ENCODE measurements at regions not wholly inside any gene's neighbourhood (a gene's known extent, or its start where the extent isn't known, plus 50 kb on each side); places are given as distances from the start of the nearest gene placed in this dataset.

DNA sequence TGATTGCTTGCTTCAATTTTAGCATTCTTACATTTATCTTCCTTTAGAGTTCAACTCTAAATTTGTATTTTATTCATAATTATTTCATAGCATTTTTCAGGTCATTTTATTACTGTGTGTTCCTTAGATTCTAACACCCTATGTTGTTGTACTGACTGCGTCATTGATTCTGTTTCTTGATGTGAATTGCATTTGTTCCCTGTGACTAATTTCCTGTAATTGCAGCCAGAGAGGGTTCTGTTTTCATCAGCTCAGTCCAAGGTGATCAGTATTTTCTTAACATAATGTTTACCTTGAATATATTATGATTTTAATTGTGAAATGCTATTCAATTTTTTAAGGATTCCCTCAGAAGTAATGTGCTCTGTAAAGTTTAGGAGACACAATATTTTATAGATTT lies 970.2 kb upstream of the PIK3C3 start:
- no peak for DNase-seq (ENCODE audit: low read depth in 3 of 3, low spot score in 1 of 3)

- no peak for DNase-seq (ENCODE audit: low read depth in 3 of 3, low spot score in 1 of 3)
Observed at GRCh38 chr18:40983835-40984234, 971.2 kb upstream of the PIK3C3 start.

- DNase-seq (ENCODE audit: low read depth in 3 of 3, low spot score in 1 of 3), result no peak
Observed at GRCh38 chr18:40980171-40980570, 974.9 kb upstream of the PIK3C3 start.

GRCh38 chr18:40976050-40976449 lies 979.0 kb upstream of the PIK3C3 start:
- no peak for DNase-seq (ENCODE audit: low read depth in 3 of 3, low spot score in 1 of 3)

- DNase-seq (ENCODE audit: low read depth in 3 of 3, low spot score in 1 of 3), result no peak
Observed at GRCh38 chr18:40974448-40974847, 980.6 kb upstream of the PIK3C3 start.

DNA sequence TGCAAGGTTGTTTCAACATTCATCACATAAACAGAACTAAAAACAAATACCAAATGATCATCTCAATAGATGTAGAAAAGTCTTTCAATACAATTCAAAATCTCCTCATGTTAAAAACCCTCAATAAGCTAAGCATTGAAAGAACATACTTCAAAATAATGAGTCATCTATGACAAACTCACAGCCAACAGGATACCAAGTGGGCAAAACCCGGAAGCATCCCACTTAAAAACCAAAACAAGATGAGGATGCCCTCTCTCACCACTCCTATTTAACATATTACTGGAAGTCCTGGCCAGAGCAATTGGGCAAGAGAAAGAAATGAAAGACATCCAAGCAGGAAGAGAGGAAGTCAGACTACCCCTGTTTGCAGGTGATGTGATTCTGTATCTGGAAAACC lies 992.2 kb upstream of the PIK3C3 start:
- DNase-seq (ENCODE audit: low read depth in 3 of 3, low spot score in 1 of 3), result no peak

GRCh38 chr18:40957533-40958070 lies 997.4 kb upstream of the PIK3C3 start:
- no peak for DNase-seq (ENCODE audit: low read depth in 3 of 3, low spot score in 1 of 3)

DNA sequence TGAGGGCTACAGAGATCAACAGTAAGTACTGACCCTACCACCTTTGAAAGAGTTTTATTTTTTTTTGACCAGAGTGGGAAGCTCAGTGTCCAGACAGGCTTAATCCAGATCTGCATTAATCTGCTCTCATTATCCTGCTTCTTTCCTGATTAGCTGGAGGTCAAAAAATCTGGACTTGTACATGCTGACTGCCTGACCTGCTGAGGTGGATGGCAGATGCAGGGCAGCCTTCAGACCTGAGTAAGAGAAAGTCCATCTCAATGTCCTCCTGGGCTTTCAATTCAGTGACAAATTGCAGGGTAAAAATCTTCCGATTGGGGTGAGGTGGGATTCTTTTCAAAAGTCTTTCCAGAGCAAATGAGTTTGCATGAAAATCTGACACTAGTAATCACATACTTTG lies 998.8 kb upstream of the PIK3C3 start:
- DNase-seq (ENCODE audit: low read depth in 3 of 3, low spot score in 1 of 3), result no peak

DNA sequence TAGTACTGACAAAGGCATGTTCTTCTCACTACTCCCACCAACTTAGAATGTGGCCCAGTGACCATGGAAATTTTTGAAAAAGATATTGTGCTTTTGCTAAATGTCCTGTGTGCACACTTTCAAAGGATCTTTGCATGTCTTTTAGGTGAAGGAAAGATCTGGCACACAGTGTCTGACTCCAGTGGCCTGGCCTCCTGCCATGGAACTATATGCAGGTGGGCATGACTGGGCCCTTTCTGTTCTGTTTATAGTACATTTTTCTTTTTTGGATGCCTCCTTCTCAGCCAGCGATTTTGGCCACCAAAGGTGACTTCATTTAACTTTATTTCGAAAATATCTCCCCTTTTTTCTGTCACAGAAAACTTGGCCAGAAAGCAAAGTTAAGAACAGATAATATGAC lies 999.7 kb upstream of the PIK3C3 start:
- no peak for DNase-seq (ENCODE audit: low read depth in 3 of 3, low spot score in 1 of 3)

GRCh38 chr18:40949114-40949950 lies 1005.7 kb upstream of the PIK3C3 start:
- no peak for DNase-seq (ENCODE audit: low read depth in 3 of 3, low spot score in 1 of 3)

- DNase-seq (ENCODE audit: low read depth in 3 of 3, low spot score in 1 of 3), result no peak
Observed at GRCh38 chr18:40944576-40944975, 1010.5 kb upstream of the PIK3C3 start.

- DNase-seq (ENCODE audit: low read depth in 3 of 3, low spot score in 1 of 3), result no peak
Observed at GRCh38 chr18:40939656-40940515, 1015.1 kb upstream of the PIK3C3 start.

DNA sequence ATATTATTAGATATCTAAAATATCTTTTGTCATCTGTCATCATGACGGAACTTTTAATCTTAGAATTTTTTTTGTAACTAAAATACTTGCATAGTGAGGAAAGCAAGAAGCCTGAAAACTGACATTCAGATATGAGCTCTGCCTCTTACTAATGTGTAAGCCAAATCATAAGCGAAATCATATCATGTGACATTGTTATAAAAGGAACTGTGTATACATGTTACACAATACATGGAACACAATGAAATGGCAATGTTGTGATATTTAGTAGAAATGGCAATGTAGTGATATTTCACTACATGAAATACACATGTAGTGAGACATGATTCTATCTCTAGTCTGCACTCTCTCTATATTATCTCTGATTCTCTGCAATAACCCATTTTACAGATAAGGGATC lies 1016.4 kb upstream of the PIK3C3 start:
- no peak for DNase-seq (ENCODE audit: low read depth in 3 of 3, low spot score in 1 of 3)

DNA sequence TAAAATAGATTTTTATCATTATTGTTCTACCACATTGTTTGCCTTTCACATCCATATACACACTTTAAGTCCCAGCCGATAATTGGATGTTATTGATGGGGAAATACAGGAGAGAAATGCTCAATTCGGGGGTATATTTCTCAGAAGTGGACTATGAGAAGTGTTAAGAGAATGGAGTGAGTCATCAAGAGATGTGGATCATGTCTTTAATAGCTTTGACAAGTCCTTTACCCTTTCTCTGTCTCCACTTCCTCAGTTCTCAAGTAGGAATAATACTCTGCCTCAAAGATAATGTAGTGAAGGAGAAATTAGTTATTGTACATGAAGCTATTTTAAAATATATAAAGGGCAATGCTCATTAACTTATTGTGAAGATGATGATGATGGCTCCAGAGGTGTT lies 1017.6 kb upstream of the PIK3C3 start:
- DNase-seq (ENCODE audit: low read depth in 3 of 3, low spot score in 1 of 3), result no peak

DNA sequence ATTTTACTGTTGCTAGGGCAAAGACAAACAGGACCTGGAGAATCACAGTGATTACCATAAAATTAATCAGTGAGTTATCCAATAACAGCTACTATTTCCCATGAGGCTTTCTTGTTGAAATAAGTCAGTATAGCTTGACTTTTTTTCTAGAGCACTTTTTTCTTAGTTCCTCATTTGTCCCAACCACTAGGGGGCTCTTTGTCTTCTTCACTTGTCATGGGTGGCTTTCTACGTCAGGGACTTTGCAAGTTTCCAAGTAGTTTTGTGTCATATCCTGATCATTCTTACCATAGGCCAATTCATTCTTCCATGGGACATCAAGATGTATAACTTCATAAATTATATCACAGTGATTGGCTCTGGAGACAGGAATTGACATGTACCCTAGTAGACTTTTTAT lies 1019.6 kb upstream of the PIK3C3 start:
- no peak for DNase-seq (ENCODE audit: low read depth in 3 of 3, low spot score in 1 of 3)

DNA sequence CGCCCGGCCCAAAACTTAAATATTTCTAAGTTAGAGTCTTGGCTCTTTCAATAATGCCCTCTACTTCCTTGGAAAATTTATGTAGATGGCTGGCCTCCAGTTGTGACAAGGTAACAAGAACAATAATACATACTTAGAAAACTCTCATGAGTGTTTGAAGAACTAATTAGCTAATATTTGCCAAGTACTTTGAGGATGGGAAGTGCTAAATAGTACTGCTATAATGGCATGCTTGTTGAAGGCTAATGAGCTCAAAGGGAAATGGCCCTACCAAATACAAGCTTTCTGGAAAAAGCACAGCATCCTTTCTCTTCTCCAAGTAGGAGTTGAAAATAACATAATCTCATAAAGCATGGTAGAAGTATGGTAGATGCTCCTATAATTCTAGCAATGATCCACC lies 1022.2 kb upstream of the PIK3C3 start:
- DNase-seq (ENCODE audit: low read depth in 3 of 3, low spot score in 1 of 3), result no peak

- no peak for DNase-seq (ENCODE audit: low read depth in 3 of 3, low spot score in 1 of 3)
Observed at GRCh38 chr18:40930211-40930882, 1024.7 kb upstream of the PIK3C3 start.

GRCh38 chr18:40929399-40929798 lies 1025.6 kb upstream of the PIK3C3 start:
- no peak for DNase-seq (ENCODE audit: low read depth in 3 of 3, low spot score in 1 of 3)

DNA sequence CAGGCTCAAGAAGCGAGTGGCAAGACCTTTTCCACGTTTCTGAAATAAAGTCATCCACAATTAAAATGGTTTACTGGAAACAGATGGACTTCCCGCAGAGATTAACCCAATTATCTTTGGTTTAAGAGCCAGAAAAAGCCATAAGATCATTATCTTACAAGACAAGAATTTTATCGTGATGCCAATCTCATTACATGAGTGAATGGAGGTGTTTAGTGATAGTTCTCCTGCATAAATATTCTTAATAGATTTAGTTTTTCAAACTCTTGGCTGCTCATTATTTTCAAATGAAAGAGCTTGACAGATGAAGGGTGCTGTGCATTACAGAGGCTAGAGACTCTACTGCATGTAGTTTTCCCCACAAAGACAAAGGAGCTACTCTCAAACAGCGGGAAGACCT lies 1028.4 kb upstream of the PIK3C3 start:
- DNase-seq (ENCODE audit: low read depth in 3 of 3, low spot score in 1 of 3), result no peak

DNA sequence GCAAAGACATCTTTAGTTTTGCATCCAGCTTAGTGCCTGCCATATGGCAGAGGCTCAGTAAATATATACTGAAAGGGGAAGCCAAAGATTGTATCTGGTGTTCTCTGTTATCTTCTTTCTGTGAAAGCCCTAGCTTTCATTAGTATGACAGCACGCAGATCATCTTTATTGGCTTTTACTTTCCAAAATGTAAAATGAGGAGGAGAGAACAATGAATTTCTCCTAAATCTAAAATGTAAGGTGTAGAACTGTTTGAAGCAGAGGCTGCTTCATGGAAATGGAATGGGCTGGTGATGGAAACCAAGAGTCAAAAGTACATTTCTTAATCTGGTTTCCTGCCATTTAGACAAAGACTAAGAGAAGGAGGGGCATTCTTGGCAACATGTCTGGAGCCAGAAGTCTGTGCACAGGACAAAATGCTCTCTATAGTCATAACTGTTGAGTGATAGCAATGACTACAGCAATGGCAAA lies 1029.9 kb upstream of the PIK3C3 start:
- DNase-seq (ENCODE audit: low read depth in 3 of 3, low spot score in 1 of 3), result no peak

GRCh38 chr18:40921845-40922629 lies 1033.0 kb upstream of the PIK3C3 start:
- DNase-seq (ENCODE audit: low read depth in 3 of 3, low spot score in 1 of 3), result no peak
